GM19438 (cell line): ENCODE measurements at regions not wholly inside any gene's neighbourhood (a gene's known extent, or its start where the extent isn't known, plus 50 kb on each side); places are given as distances from the start of the nearest gene placed in this dataset.
"Not testable (repeated sequence)": the region's sequence is repeated elsewhere in the genome, so short reads cannot be mapped to it uniquely, and the experiment has no call there.

Experiments
- ATAC-seq: cut with Tn5 transposase; IDR thresholded peaks from one replicate; pipeline ENCODE4 v1.9.1; 2021; ENCODE audit warnings: low read depth; ENCODE audit not compliant: unreplicated experiment

- ATAC-seq: no peak
Observed at GRCh38 chr21:17738176-17738953, 80.8 kb downstream of the C21orf91 start.

GRCh38 chr21:17736072-17736471, 83.1 kb downstream of the C21orf91 start:
- ATAC-seq: no peak

- ATAC-seq: no peak
Observed at GRCh38 chr21:17733209-17733608, 85.9 kb downstream of the C21orf91 start.

- no peak for ATAC-seq
Observed at GRCh38 chr21:17732306-17732705, 86.8 kb downstream of the C21orf91 start.

GRCh38 chr21:17731554-17731953, 87.6 kb downstream of the C21orf91 start:
- ATAC-seq: no peak

- ATAC-seq: no peak
Observed at GRCh38 chr21:17730782-17731181, 88.4 kb downstream of the C21orf91 start.

- ATAC-seq: no peak
Observed at GRCh38 chr21:17729455-17729854, 89.7 kb downstream of the C21orf91 start.

- no peak for ATAC-seq
Observed at GRCh38 chr21:17727361-17727760, 91.8 kb downstream of the C21orf91 start.

- ATAC-seq: no peak
Observed at GRCh38 chr21:17726047-17726829, 92.9 kb downstream of the C21orf91 start.

- ATAC-seq: no peak
Observed at GRCh38 chr21:17725339-17725738, 93.8 kb downstream of the C21orf91 start.

- ATAC-seq: no peak
Observed at GRCh38 chr21:17712887-17713286, 100.2 kb upstream of the BTG3 start.

- ATAC-seq: no peak
Observed at GRCh38 chr21:17711896-17712295, 99.2 kb upstream of the BTG3 start.

GRCh38 chr21:17709266-17709611, 96.5 kb upstream of the BTG3 start:
- peak; percentile 98 for ATAC-seq

GRCh38 chr21:17708522-17709265, 96.0 kb upstream of the BTG3 start:
- peak; percentile 56 for ATAC-seq

GRCh38 chr21:17699524-17700189, 87.0 kb upstream of the BTG3 start:
- ATAC-seq: no peak

GRCh38 chr21:17697473-17697872, 84.8 kb upstream of the BTG3 start:
- no peak for ATAC-seq

- not testable (repeated sequence) for ATAC-seq
Observed at GRCh38 chr21:17694416-17694815, 81.7 kb upstream of the BTG3 start.

GRCh38 chr21:17693801-17694200, 81.1 kb upstream of the BTG3 start:
- ATAC-seq: no peak

GRCh38 chr21:17690078-17690494, 77.4 kb upstream of the BTG3 start:
- ATAC-seq: no peak

GRCh38 chr21:17688912-17689874, 76.5 kb upstream of the BTG3 start:
- ATAC-seq: no peak
